GM18505 (cell line): ENCODE measurements at regions not wholly inside any gene's neighbourhood (a gene's known extent, or its start where the extent isn't known, plus 50 kb on each side); places are given as distances from the start of the nearest gene placed in this dataset.
"Not testable (repeated sequence)": the region's sequence is repeated elsewhere in the genome, so short reads cannot be mapped to it uniquely, and the experiment has no call there.

Experiments
- ATAC-seq: cut with Tn5 transposase; IDR thresholded peaks from one replicate; pipeline ENCODE4 v1.9.1; 2021; ENCODE audit not compliant: unreplicated experiment
- POLR2A ChIP-seq: IDR thresholded peaks from 4 replicates; pipeline ENCODE4 v1.6.1; 2011; ENCODE audit warnings: borderline replicate concordance; ENCODE audit not compliant: insufficient read depth, insufficient read length; ENCODE audit errors: extremely low read depth

DNA sequence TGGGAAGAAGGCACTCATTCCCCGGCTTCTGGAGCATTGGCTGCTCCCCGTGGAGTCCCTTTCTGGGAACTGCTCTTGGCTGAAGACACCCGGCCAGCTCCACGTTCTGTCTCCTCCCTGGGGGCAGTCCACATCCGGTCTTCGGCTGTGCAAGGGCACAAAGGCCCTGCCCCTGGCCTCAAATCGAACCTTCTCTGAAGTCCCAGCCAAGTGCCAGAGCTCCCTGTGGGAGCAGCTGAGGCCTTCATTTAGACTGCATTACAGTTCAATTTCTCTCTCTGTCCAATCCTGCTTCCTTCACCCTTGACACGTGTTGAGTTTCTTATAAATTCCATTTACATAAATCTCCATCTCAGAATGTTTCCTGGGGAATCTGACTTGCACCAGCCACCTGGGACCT is 132.9 kb upstream of the POU3F1 start:
- no peak for ATAC-seq
- no peak for TF ChIP-seq POLR2A

DNA sequence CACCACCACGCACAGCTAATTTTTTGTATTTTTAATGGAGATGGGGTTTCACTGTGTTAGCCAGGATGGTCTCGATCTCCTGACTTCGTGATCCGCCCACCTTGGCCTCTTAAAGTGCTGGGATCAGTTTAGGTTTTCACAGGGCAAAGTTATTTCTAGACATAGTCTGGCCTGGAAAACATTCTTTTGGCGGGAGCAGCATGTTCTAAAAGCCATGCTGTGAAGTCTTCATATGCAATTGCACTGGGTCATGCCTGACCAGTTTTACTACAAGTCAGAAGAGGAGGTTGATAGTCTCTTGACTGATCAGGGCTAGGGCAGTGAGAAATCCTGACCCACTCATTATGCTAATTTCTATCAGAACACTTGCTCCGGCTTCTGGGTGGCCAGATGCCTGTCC is 131.6 kb upstream of the POU3F1 start:
- no peak for TF ChIP-seq POLR2A
- no peak for ATAC-seq

DNA sequence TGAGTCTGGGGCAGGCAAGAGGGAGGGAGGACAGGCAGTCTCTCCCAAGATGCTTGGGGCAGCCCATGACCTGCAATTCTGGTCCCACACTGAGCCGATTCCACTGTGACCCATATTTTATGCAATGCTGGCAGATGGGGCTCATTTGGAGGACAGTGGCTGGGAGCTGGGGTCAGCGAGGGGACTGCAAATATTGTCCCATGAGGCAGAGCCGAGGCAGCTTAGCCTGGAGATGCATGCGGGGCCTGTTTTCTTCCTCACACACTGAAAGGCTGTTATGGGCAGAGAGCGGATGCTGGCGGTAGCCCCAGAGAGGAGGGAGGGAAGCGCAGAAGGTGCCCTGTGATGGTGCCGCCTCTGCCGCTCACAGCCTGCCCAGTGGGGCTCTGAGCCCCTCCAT is 128.5 kb upstream of the POU3F1 start:
- no peak for ATAC-seq
- no peak for TF ChIP-seq POLR2A

DNA sequence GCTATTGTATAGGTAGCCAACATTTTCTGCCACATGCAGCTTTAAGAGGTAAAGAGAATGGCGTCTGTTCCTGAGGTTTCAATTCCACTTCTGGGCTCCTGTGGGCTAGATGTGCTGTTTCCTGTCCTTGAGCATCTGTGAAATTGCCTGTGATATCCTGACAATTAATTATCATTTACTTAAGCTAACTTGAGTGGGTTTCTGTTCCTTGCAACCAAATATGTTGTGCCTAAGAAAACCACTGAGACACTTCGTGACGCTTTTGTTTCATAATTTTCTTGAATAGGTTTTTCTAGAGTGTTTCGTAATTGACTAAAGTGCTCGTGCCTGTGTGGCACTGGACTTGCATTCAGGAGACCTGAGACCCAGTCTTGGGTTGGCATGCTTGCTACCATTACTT is 127.3 kb upstream of the POU3F1 start:
- TF ChIP-seq POLR2A, result no peak
- no peak for ATAC-seq

DNA sequence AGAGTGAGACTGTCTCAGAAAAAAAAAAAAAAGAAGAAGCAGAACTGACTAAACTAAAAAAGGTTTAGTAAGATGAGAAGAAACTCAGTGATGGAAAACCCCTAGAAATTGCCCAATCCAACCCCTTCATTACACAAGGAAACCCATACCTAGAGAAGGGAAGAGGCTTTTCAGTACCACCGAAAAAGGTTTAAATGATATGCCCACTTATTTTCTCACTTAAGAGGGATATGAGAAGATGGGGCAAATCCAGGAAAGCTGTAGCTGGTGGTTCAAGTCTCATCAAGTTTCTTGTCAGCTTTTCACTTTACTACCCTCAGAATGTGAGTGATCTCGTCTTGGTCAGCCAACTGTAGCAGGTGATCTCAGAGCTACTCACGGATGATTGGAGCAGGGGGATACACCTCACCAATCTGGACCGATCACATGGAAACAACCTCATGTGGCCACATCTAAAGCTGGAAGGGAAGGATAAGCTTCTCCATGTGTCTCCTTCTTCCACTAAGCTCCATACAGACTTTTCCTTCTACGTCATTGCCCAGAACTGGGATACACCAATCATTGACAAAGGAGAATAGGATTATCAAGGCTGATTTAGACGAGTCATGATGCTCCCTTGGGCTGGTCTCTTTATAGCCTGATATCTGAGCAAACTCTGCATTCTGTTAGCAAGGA is 126.7 kb upstream of the POU3F1 start:
- TF ChIP-seq POLR2A, result no peak
- no peak for ATAC-seq

DNA sequence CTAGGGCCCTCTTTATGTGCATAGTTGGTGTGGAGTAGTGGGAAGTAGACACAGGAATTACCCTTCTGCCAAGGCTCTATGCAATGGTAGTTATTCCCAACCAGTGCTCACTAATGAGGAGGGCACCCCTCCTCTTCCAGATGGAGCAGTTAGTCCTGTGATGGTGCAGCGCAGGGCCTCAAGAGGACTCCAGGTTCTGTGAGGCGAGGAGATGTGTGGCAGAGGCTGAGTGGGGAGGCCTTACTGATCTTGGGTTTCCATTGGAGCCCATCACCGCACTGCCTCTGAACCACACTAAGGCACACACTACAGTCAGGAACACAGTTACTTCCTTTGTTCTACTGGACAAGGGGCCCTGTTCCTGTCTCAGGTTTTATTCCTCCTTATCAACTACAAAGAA is 122.5 kb upstream of the POU3F1 start:
- no peak for ATAC-seq
- TF ChIP-seq POLR2A, result no peak

DNA sequence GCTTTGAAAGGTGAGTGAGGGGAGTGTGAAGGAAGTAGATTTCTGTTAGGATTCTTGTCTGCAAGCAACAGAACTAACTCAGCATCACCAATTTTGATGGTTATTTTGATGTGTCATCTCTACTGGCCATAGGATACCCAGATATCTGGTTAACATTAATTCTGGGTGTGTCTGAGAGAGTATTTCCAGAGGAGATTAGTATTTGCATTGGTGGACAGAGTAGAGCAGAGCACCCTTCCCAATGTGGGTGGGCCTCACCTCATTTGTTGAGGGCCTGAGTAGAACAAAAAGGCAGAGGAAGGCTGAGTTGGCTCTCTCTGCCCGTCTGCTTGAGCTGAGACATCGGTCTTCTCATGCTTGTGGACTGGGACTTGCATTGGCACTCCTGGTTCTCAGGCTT is 121.8 kb upstream of the POU3F1 start:
- no peak for TF ChIP-seq POLR2A
- no peak for ATAC-seq

DNA sequence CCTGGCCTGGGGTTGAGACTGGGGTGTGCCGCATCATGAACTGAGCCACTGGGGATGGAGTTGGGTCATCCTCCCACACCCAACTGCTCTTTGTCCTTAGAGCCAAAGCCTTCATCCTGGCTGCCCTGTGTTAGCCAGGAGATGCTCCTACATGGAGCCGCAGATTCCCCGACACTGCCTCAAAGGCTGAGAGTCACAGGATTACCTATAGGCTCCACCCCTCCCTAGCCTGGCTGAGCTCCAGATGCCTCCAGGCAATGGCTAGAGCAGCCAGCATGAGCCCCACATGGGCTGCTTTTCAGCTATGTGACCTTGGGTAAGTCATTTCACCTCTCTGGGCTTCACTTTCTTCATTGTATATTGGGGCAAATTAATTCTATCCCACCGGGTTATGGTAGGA is 119.9 kb upstream of the POU3F1 start:
- ATAC-seq, result no peak
- TF ChIP-seq POLR2A, result no peak

DNA sequence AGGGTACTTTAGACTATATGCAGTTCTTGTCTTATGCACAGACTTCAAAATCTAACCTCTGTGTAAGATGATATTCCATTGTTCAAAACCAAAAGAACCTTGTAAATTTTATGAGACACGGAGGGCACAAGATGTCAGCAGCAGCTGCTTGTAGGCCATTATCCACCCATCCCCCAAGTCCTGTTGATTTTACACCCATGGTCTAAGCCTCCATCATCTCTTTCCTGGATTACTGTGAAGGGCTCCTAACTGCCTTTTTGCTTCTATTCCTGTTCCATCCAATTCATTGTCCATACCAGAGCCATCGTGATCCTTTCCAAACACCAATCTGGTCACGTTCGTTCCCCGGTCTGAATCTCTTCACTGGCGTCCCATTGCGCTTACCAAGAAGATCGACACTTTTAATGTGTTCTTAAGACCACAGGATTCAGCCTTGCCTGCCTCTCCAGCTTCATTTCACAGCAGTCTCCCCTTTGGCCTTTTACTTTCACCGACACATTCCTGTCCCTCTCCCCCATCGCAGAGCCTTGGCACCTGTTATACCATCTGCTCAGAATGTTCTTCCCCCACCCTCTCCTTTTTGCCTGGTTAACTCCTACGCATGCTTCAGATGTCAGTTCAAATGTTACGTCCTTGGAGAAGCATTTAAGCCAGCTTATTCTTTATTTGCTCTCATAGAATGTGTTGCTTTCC is 107.3 kb upstream of the POU3F1 start:
- no peak for TF ChIP-seq POLR2A
- no peak for ATAC-seq

DNA sequence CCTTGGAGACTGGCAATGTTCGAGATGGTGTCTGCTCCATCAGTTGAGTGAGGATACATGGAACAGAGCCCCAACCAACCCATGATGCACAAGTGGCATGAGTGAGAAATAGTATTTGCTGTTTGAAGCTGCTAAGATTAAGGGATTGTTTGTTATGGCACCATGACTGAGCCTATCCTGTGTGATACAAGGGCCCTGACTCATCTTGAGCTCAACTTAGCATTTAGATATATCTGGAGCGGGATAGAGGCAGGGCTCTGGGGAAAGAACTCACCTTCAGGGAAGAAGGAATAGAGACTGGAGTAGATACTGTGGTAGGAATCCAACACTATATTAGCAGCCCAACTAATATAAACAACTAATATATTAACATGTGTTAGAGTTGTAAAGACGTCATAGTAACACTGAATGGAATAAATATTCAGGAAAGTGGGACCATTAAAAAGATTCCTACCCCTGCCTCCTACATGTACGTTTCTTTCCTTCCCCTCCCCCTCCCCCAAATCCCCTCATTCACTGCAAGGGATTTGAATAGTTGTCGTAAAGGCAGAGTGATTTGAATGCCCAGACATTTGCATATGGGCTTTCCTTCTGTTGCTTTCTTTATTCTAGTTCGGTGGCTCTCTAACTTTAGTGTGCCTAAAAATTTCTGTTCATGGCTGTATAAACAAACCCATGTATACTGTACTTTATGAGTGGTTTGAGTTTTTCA is 106.6 kb upstream of the POU3F1 start:
- ATAC-seq, result no peak
- TF ChIP-seq POLR2A, result no peak

DNA sequence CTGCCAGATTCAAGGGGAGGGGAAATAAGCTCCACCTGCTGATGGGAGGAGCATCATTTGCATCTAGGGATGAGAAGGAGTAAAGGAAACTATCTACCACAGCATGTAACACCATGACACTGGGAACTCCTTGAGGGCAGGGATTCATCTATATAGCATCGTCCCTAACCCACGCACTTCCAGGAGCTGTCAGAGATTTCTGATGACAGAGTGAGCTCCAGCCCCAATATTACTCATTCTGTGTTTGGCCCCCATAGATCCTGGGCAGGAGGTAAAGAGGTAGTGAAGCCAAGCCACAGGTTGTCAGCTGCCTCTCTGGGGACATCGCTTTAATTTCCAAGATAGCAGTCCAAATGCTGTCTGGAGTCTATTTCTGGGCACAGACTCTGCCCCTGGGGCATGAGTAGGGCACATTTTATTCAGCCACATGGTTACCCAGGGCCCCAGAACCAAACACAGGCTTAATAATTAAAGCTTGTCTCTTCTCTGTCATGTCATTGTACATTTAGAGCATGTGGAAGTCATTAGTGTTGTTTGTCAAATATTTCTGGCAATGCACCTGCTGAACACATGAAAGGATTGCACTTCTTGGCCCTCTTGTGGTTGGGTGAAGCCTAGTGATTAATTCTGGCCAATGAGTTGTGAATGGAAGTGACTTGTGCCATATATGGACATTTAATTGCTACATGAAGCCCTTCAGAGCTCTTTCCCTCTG is 105.9 kb upstream of the POU3F1 start:
- no peak for ATAC-seq
- no peak for TF ChIP-seq POLR2A

DNA sequence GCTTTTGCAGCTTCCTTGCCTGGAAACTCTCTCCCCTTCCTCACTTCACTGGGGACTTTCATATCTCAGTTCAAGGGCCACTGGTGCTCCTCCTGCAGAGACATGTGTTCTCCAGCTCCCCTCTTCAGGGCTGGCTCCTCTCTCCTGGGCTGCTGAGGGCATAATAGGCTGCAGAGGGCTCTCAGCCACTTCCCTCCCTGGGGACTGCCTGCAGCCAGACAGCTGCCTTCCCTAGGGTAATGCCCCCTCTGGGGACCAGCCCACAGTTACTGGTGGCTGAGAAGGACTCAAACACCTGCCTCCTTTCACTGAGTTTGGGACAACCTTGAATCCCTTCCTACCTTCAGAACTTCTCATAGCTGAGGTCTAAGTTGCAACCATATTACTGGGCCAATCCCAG is 104.8 kb upstream of the POU3F1 start:
- ATAC-seq, result no peak
- no peak for TF ChIP-seq POLR2A

DNA sequence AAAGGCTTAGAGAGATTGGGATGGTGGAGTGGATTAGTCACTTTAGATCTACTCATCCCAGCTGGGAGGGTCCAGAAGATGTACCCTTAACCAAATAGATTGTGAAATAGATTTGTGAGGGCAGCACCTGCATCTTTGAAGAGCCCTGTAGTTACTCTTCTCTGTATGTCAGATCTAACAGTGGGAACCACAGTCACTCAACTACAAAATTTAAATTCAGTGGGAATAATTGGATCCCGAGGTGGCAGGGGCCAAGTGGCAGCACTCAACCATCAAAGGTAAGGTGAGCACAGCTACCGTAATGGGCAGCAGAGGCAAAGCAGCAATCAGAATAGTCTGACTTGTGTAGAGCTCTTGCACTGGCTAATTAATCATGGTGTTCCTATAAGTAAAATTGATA is 99.5 kb upstream of the POU3F1 start:
- ATAC-seq, result not testable (repeated sequence)
